Uterus (tissue), 3 donors: ENCODE measurements at regions not wholly inside any gene's neighbourhood (a gene's known extent, or its start where the extent isn't known, plus 50 kb on each side); places are given as distances from the start of the nearest gene placed in this dataset.

Source experiments
- DNase-seq, 2 donors: peaks; one replicate each; pipeline ENCODE4 v3.0.0-alpha.2; 2019 to 2020
- H3K27ac ChIP-seq, 2 donors: fragments of 200-600 bp; sonication (generic); 1 replicate in 1 of 2; 2 replicates in 1 of 2; pipeline ENCODE4 v1.5.1; 2016 to 2018
- H3K27me3 ChIP-seq, 2 donors: fragments of 200-600 bp; sonication (generic); one replicate each; pipeline ENCODE4 v1.5.1; 2018 to 2019; ENCODE audit warnings: control low read depth in 1 of 2
- H3K36me3 ChIP-seq, 2 donors: fragments of 200-600 bp; sonication (generic); one replicate each; pipeline ENCODE4 v1.5.1; 2019; ENCODE audit warnings: control low read depth in 1 of 2
- H3K4me1 ChIP-seq, 2 donors: fragments of 200-600 bp; sonication (generic); one replicate each; pipeline ENCODE4 v1.5.1; 2018 to 2019; ENCODE audit warnings: control low read depth in 1 of 2
- H3K4me3 ChIP-seq, 2 donors: fragments of 200-600 bp; sonication (generic); 1 replicate in 1 of 2; 2 replicates in 1 of 2; pipeline ENCODE4 v1.5.1; 2018 to 2019; ENCODE audit warnings: mild to moderate bottlenecking in 1 of 2
- H3K9me3 ChIP-seq, 2 donors: fragments of 200-600 bp; sonication (generic); one replicate each; pipeline ENCODE4 v1.5.1; 2019; ENCODE audit warnings: control low read depth in 1 of 2
- POLR2A ChIP-seq, 2 donors: fragments of 450-650 bp; IDR thresholded peaks; one replicate each; pipeline ENCODE4 v1.6.1; 2016; ENCODE audit warnings: antibody characterized with exemption in 2 of 2, mild to moderate bottlenecking in 1 of 2, moderate library complexity in 1 of 2
- intact Hi-C: fragments of 100-400 bp; cut with DNase I; formaldehyde crosslinking; loops from one replicate; pipeline ENCODE4 v1.15.1; 2023; ENCODE audit warnings: low total_unique reads
- TF ChIP-seq, protein P1 (sequence below), 4 experiments: fragments of 200-600 bp in 2 of 4; fragments of 450-650 bp in 2 of 4; sonication (generic) in 2 of 4; IDR thresholded peaks; one replicate each; pipeline ENCODE4 v1.5.1; 2016 to 2019; ENCODE audit warnings: antibody characterized with exemption in 4 of 4, mild to moderate bottlenecking in 2 of 4, moderate library complexity in 1 of 4
- donor health status: DM: yes; HTN: yes; CAD: no.

DNA sequence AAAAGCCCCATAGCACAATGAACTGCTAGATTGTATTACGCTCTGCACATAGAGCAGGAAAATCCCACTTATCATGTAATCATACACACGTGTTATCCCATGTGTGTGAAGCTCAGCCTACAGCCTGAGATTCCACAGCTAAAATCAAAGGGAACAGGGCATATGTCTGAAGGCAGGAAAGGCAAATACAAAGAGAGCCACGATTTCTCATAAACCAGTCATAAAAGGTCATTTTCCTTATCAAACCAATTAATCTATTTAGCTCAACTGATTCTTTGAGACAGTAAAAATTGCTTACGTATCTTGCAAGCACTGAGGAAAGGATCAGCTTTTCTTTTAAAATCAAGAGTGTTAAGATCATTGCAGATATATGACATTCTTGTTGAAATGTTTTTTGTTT, 199.5 kb upstream of the TBL1XR1 start:
- Histone ChIP-seq H3K4me3 (no peak overlapping the region), H3K27ac (no peak overlapping the region), H3K36me3 (no peaks in the 10 kb centered on the region), H3K4me1 (no peaks in the 10 kb centered on the region), H3K27me3 (no peaks in the 10 kb centered on the region), H3K9me3 (no peaks in the 10 kb centered on the region)
- no peak for DNase-seq
- intact Hi-C loops: no loop called here
- TF ChIP-seq POLR2A (IDR thresholded peaks at IDR 0.05): no peak
- TF ChIP-seq, protein P1, sequence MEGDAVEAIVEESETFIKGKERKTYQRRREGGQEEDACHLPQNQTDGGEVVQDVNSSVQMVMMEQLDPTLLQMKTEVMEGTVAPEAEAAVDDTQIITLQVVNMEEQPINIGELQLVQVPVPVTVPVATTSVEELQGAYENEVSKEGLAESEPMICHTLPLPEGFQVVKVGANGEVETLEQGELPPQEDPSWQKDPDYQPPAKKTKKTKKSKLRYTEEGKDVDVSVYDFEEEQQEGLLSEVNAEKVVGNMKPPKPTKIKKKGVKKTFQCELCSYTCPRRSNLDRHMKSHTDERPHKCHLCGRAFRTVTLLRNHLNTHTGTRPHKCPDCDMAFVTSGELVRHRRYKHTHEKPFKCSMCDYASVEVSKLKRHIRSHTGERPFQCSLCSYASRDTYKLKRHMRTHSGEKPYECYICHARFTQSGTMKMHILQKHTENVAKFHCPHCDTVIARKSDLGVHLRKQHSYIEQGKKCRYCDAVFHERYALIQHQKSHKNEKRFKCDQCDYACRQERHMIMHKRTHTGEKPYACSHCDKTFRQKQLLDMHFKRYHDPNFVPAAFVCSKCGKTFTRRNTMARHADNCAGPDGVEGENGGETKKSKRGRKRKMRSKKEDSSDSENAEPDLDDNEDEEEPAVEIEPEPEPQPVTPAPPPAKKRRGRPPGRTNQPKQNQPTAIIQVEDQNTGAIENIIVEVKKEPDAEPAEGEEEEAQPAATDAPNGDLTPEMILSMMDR (IDR thresholded peaks at IDR 0.05): no peak

DNA sequence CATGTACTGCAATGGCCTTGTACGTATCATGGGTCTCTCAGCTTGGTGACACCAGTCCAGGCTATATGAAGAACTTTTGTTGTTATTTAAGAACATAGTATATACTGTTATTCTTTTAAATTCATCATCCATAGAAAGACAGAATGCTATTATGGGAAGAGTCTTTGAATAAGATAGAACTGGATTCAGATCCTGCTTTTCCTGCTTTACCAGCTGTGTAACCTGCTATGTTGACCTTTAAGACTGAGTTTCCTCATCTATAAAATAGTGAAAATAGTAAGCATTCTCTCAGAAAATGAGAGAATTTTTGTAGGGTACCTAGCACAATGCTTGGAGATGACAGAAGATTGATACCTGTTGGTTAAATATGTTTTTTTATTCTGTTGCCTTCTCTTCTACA, 204.1 kb upstream of the TBL1XR1 start:
- TF ChIP-seq, protein P1 (IDR thresholded peaks at IDR 0.05): no peak
- no peak for TF ChIP-seq POLR2A (IDR thresholded peaks at IDR 0.05)
- H3K27ac ChIP-seq: no peak overlapping the region
- no peaks in the 10 kb centered on the region for H3K4me1 ChIP-seq
- no peaks in the 10 kb centered on the region for H3K36me3 ChIP-seq
- no peak for DNase-seq
- H3K4me3 ChIP-seq: no peak overlapping the region
- intact Hi-C loops: no loop called here
- no peaks in the 10 kb centered on the region for H3K27me3 ChIP-seq
- H3K9me3 ChIP-seq: no peaks in the 10 kb centered on the region

DNA sequence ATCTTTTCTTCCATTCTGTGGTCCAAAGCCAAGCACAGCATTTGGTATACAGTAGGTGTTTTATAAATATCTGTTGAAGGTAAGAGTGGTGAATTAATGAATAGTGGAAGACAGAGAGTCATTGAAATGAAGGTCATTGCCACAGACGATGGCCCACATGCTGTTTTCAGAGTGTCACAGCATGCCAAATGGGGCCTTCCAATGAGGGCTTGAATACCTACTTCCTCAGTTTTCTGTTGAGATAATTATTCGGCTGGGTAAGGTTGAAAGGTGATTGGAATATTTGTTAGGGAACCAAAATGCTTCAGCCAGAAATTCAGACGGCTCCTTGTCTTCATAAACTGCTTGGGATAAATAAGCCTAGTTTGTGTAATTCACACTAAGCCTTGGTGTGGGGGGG, 205.3 kb upstream of the TBL1XR1 start:
- no peak overlapping the region for H3K4me3 ChIP-seq
- DNase-seq: no peak
- no peak overlapping the region for H3K27ac ChIP-seq
- TF ChIP-seq, protein P1 (IDR thresholded peaks at IDR 0.05): no peak
- no peak for TF ChIP-seq POLR2A (IDR thresholded peaks at IDR 0.05)
- no peaks in the 10 kb centered on the region for H3K36me3 ChIP-seq
- H3K4me1 ChIP-seq: no peaks in the 10 kb centered on the region
- H3K27me3 ChIP-seq: no peaks in the 10 kb centered on the region
- no peaks in the 10 kb centered on the region for H3K9me3 ChIP-seq
- intact Hi-C loops: no loop called here

DNA sequence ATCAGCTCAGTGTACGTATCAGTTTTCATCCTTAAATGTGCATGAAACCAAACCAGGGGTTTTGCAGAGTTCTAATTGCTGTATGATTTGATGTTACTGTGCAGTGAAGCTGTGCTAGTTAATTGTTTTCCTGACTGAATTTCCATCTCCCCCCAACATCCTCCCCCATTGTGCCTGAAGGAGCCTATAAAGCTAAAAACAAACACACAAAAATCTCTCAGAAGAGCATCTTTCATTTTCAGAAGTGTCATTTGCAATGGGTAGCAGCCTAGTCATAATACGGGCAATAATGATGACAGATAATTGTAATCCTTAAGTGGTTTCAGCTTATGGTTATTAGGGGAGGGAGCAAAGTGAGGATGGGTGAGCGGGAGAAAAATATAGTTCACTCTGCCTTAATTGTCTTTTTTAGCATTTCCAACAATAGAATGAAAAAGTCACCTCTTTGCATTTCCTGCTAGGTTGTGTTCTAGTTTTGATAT, 207.9 kb upstream of the TBL1XR1 start:
- no peaks in the 10 kb centered on the region for H3K36me3 ChIP-seq
- no peak for TF ChIP-seq POLR2A (IDR thresholded peaks at IDR 0.05)
- TF ChIP-seq, protein P1 (IDR thresholded peaks at IDR 0.05): no peak
- H3K27ac ChIP-seq: no peak overlapping the region
- intact Hi-C loops: no loop called here
- no peaks in the 10 kb centered on the region for H3K27me3 ChIP-seq
- no peaks in the 10 kb centered on the region for H3K4me1 ChIP-seq
- no peaks in the 10 kb centered on the region for H3K9me3 ChIP-seq
- DNase-seq: no peak
- no peak overlapping the region for H3K4me3 ChIP-seq

DNA sequence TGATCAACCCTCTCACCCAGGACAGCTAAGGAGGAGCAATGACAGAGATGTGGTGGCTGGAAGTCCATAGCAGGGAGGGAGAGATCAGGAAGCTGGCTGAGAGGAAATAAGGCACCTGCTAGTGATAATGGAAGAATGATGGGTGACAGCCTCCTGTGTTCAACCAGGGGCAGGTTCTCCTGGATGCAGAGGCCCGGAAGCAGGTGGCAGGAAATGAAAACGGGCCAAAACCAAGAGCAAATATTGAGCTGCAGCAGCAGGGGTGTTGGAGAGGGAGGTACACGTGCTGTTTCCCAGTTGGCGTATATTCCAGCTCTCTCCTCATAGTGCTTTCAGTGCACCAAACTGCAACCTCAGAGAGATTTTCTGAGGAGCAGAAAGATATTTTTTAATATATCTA, 213.4 kb upstream of the TBL1XR1 start:
- no peak for DNase-seq
- Histone ChIP-seq H3K36me3 (no peaks in the 10 kb centered on the region), H3K9me3 (no peaks in the 10 kb centered on the region), H3K27ac (no peak overlapping the region), H3K4me1 (no peaks in the 10 kb centered on the region), H3K27me3 (no peaks in the 10 kb centered on the region), H3K4me3 (no peak overlapping the region)
- intact Hi-C loops: no loop called here
- no peak for TF ChIP-seq POLR2A (IDR thresholded peaks at IDR 0.05)
- TF ChIP-seq, protein P1 (IDR thresholded peaks at IDR 0.05): no peak
